GM06990 (cell line): ENCODE measurements at regions not wholly inside any gene's neighbourhood (a gene's known extent, or its start where the extent isn't known, plus 50 kb on each side); places are given as distances from the start of the nearest gene placed in this dataset.

ENCODE experiments used
- DNase-seq: peaks from one replicate; pipeline ENCODE4 v3.0.0-alpha.2; 2011; ENCODE audit not compliant: insufficient read length; ENCODE audit errors: extremely low read depth
- H3K27me3 ChIP-seq: replicated peaks from 2 replicates; pipeline ENCODE4 v1.6.0; 2011; ENCODE audit warnings: low read length; ENCODE audit not compliant: control insufficient read depth, insufficient read depth
- H3K36me3 ChIP-seq: 2 replicates; pipeline ENCODE4 v1.5.1; 2011; ENCODE audit warnings: low read length; ENCODE audit not compliant: control insufficient read depth, insufficient read depth
- H3K4me3 ChIP-seq: replicated peaks from 2 replicates; pipeline ENCODE4 v1.5.1; 2011; ENCODE audit warnings: low read depth, mild to moderate bottlenecking, control low read depth, low read length
- CTCF ChIP-seq: IDR thresholded peaks from 2 replicates; pipeline ENCODE4 v1.5.1; 2011; ENCODE audit warnings: low read length, control low read depth, mild to moderate bottlenecking, inconsistent platforms; ENCODE audit not compliant: insufficient read depth, poor library complexity, severe bottlenecking

- no peak overlapping the region for H3K4me3 ChIP-seq
- H3K36me3 ChIP-seq = no peaks in the 10 kb centered on the region
- H3K27me3 ChIP-seq = no peaks in the 10 kb centered on the region
- no peak for TF ChIP-seq CTCF
- DNase-seq = no peak
These were observed 584.4 kb downstream of the PSAT1 start for GRCh38 chr9:78881295-78881694.

- TF ChIP-seq CTCF = no peak
- no peaks in the 10 kb centered on the region for H3K36me3 ChIP-seq
These were observed 585.6 kb downstream of the PSAT1 start for GRCh38 chr9:78882481-78882880.

GRCh38 chr9:78884611-78885150, 587.8 kb downstream of the PSAT1 start:
- H3K27me3 ChIP-seq = no peaks in the 10 kb centered on the region
- no peak for DNase-seq
- TF ChIP-seq CTCF = no peak

More at GRCh38 chr9:78882481-78882880, 585.6 kb downstream of the PSAT1 start:
- no peaks in the 10 kb centered on the region for H3K27me3 ChIP-seq
- H3K4me3 ChIP-seq = no peak overlapping the region
- DNase-seq = no peak

GRCh38 chr9:78892182-78892581, 595.3 kb downstream of the PSAT1 start:
- no peak for DNase-seq
- no peak for TF ChIP-seq CTCF

More at GRCh38 chr9:78884611-78885150, 587.8 kb downstream of the PSAT1 start:
- no peak overlapping the region for H3K4me3 ChIP-seq
- H3K36me3 ChIP-seq = no peaks in the 10 kb centered on the region

GRCh38 chr9:78892769-78893168, 595.8 kb downstream of the PSAT1 start:
- no peak overlapping the region for H3K4me3 ChIP-seq
- no peaks in the 10 kb centered on the region for H3K36me3 ChIP-seq
- no peak for DNase-seq
- no peaks in the 10 kb centered on the region for H3K27me3 ChIP-seq
- no peak for TF ChIP-seq CTCF

More at GRCh38 chr9:78892182-78892581, 595.3 kb downstream of the PSAT1 start:
- H3K4me3 ChIP-seq = no peak overlapping the region
- no peaks in the 10 kb centered on the region for H3K36me3 ChIP-seq
- no peaks in the 10 kb centered on the region for H3K27me3 ChIP-seq

GRCh38 chr9:78893774-78894401, 597.0 kb downstream of the PSAT1 start:
- Histone ChIP-seq H3K36me3 (no peaks in the 10 kb centered on the region), H3K4me3 (no peak overlapping the region), H3K27me3 (no peaks in the 10 kb centered on the region)
- DNase-seq = no peak
- TF ChIP-seq CTCF = no peak
